ENCODE measurements at regions not wholly inside any gene's neighbourhood (a gene's known extent, or its start where the extent isn't known, plus 50 kb on each side); places are given as distances from the start of the nearest gene placed in this dataset.

- intact Hi-C loops (cut with micrococcal nuclease) = no loop called here
- Mint-ChIP-seq H3K27ac (no peak overlapping the region), H3K27me3 (peaks cover 18% of the 10 kb centered on the region), H3K4me3 (no peak overlapping the region), H3K4me1 (no peaks in the 10 kb centered on the region), H3K9me3 (ENCODE audit: insufficient read depth) (no peaks in the 10 kb centered on the region)
- DNase-seq = no peak
- Histone ChIP-seq H3K4me2 (replicated peaks; ENCODE audit: low read depth, low read length, poor library complexity, severe bottlenecking) (no peak overlapping the region), H3K79me2 (ENCODE audit: control insufficient read depth, insufficient read depth, low read length) (no peaks in the 10 kb centered on the region), H3K9me3 (ENCODE audit: control extremely low read depth in 1 of 3, control insufficient read depth in 2 of 3, insufficient read depth in 1 of 3, low read length in 2 of 3) (no peaks in the 10 kb centered on the region), H3K4me3 (ENCODE audit: control extremely low read depth in 1 of 5, extremely low read depth in 1 of 5, insufficient read depth in 1 of 5, low read depth in 2 of 5, low read length in 4 of 5) (no peak overlapping the region), H3K4me1 (ENCODE audit: control insufficient read depth in 2 of 2, insufficient read depth in 2 of 2, low read length in 2 of 2) (no peaks in the 10 kb centered on the region), H3K27ac (ENCODE audit: low read length in 2 of 2) (no peak overlapping the region), H3K36me3 (replicated peaks in 1 of 2; ENCODE audit: control extremely low read depth in 1 of 2, control insufficient read depth in 1 of 2, extremely low read depth in 1 of 2, insufficient read depth in 2 of 2, low read length in 1 of 2) (no peaks in the 10 kb centered on the region), H2AFZ (ENCODE audit: insufficient read depth, low read depth, low read length, poor library complexity, severe bottlenecking) (no peak overlapping the region), H3K27me3 (replicated peaks in 1 of 4; ENCODE audit: control extremely low read depth in 1 of 4, control insufficient read depth in 3 of 4, insufficient read depth in 4 of 4, low read length in 3 of 4) (peaks cover 0 to 3% (median 0%) of the 10 kb centered on the region in 4 experiments), H3K9ac (ENCODE audit: low read length) (no peak overlapping the region), H4K20me1 (ENCODE audit: control insufficient read depth, insufficient read depth, low read length, poor library complexity, severe bottlenecking) (no peaks in the 10 kb centered on the region)
- WGBS (ENCODE audit: insufficient coverage) = 100% methylated on average over 2 of the region's 4 CpGs
- ChIA-PET POLR2A (no interaction called here), CTCF (no interaction called here)
- ATAC-seq (ENCODE audit: low read depth) = no peak
- TF ChIP-seq CTCF (IDR thresholded peaks at IDR 0.05) (no peak), EZH2 (IDR thresholded peaks at IDR 0.05; ENCODE audit: borderline replicate concordance, insufficient read depth, low read depth, low read length, poor library complexity, severe bottlenecking) (no peak)
These were observed 135.8 kb upstream of the OSR1 start for GRCh38 chr2:19494241-19494640.

- H2AFZ ChIP-seq (ENCODE audit: insufficient read depth, low read depth, low read length, poor library complexity, severe bottlenecking) = no peak overlapping the region
- intact Hi-C loops (cut with micrococcal nuclease) = no loop called here
- H3K4me3 Mint-ChIP-seq = no peak overlapping the region
- peaks cover 0 to 3% (median 0%) of the 10 kb centered on the region in 4 experiments for H3K27me3 ChIP-seq (replicated peaks in 1 of 4; ENCODE audit: control extremely low read depth in 1 of 4, control insufficient read depth in 3 of 4, insufficient read depth in 4 of 4, low read length in 3 of 4)
- H3K4me1 ChIP-seq (ENCODE audit: control insufficient read depth in 2 of 2, insufficient read depth in 2 of 2, low read length in 2 of 2) = no peaks in the 10 kb centered on the region
- ChIA-PET POLR2A (no interaction called here), CTCF (no interaction called here)
- no peak overlapping the region for H3K4me3 ChIP-seq (ENCODE audit: control extremely low read depth in 1 of 5, extremely low read depth in 1 of 5, insufficient read depth in 1 of 5, low read depth in 2 of 5, low read length in 4 of 5)
- WGBS (ENCODE audit: insufficient coverage) = no CpG with 5 or more reads among the region's 3 CpGs
- H3K27ac Mint-ChIP-seq = no peak overlapping the region
- H3K4me2 ChIP-seq (replicated peaks; ENCODE audit: low read depth, low read length, poor library complexity, severe bottlenecking) = no peak overlapping the region
- DNase-seq = no peak
- no peaks in the 10 kb centered on the region for H3K4me1 Mint-ChIP-seq
- H3K9me3 ChIP-seq (ENCODE audit: control extremely low read depth in 1 of 3, control insufficient read depth in 2 of 3, insufficient read depth in 1 of 3, low read length in 2 of 3) = no peaks in the 10 kb centered on the region
- no peaks in the 10 kb centered on the region for H3K36me3 ChIP-seq (replicated peaks in 1 of 2; ENCODE audit: control extremely low read depth in 1 of 2, control insufficient read depth in 1 of 2, extremely low read depth in 1 of 2, insufficient read depth in 2 of 2, low read length in 1 of 2)
- H3K9ac ChIP-seq (ENCODE audit: low read length) = no peak overlapping the region
- no peak overlapping the region for H3K27ac ChIP-seq (ENCODE audit: low read length in 2 of 2)
- H3K79me2 ChIP-seq (ENCODE audit: control insufficient read depth, insufficient read depth, low read length) = no peaks in the 10 kb centered on the region
- no peaks in the 10 kb centered on the region for H3K9me3 Mint-ChIP-seq (ENCODE audit: insufficient read depth)
- H4K20me1 ChIP-seq (ENCODE audit: control insufficient read depth, insufficient read depth, low read length, poor library complexity, severe bottlenecking) = no peaks in the 10 kb centered on the region
- TF ChIP-seq EZH2 (IDR thresholded peaks at IDR 0.05; ENCODE audit: borderline replicate concordance, insufficient read depth, low read depth, low read length, poor library complexity, severe bottlenecking) (no peak), CTCF (IDR thresholded peaks at IDR 0.05) (no peak)
- H3K27me3 Mint-ChIP-seq = peaks cover 19% of the 10 kb centered on the region
- no peak for ATAC-seq (ENCODE audit: low read depth)
These were observed 133.4 kb upstream of the OSR1 start for GRCh38 chr2:19491796-19492195.

All from B cell (primary cell).